GM21447 (cell line): ENCODE measurements at regions not wholly inside any gene's neighbourhood (a gene's known extent, or its start where the extent isn't known, plus 50 kb on each side); places are given as distances from the start of the nearest gene placed in this dataset.
"Not testable (repeated sequence)": the region's sequence is repeated elsewhere in the genome, so short reads cannot be mapped to it uniquely, and the experiment has no call there.

ENCODE experiments used
- ATAC-seq: cut with Tn5 transposase; IDR thresholded peaks from one replicate; pipeline ENCODE4 v1.9.1; 2021; ENCODE audit not compliant: unreplicated experiment

DNA sequence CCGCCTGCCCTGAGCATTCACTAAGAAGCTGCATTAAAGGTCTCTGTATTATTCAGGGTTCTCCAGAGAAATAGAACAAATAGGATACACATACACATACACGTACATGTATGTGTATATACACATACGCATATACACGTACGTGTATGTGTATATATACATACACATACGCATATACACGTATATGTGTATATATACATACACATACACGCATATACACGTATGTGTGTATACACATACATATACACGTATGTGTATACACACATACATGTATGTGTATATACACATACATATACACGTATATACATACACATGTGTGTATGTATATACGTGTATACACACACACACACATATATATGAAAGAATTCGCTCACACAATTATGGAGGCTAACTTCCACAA is 108.9 kb upstream of the BARHL2 start:
- ATAC-seq, result no peak

DNA sequence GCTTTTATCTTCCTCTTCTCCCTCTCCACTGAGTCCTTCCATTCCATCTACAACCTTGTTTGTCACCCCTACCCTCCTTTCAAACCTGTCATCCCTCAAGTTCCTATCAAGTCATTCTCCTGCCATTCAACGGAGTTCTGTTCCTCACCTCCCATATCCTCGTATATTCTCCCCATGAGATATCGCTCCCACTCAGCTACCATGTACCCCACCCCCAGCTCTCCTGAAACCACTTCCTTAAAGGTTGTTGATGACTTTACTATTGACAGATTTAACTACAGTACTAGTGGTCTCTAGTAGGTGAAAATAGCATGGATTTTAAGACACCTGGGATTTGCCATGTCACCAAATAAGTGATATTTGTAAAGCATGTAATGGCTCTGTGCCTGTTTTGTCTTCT is 107.4 kb upstream of the BARHL2 start:
- no peak for ATAC-seq

DNA sequence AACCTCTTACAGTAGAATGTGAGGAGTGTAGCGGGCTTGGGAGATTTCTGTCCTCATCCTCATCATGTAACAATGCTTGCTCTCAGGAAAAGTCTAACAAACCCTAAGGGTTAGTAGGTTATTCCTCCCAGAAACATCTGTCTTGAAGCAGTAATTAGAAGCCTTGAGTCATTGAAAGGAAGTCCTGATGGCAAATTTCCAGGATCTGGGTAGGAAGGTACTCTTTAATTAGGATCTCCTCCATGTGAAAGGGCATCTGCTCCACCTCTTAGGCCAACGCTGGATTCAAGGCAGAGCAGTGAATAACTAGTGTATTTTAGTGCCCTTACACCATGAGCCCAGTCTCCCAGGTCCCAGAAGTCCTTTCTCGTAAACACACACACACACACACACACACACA is 106.6 kb upstream of the BARHL2 start:
- ATAC-seq, result no peak

DNA sequence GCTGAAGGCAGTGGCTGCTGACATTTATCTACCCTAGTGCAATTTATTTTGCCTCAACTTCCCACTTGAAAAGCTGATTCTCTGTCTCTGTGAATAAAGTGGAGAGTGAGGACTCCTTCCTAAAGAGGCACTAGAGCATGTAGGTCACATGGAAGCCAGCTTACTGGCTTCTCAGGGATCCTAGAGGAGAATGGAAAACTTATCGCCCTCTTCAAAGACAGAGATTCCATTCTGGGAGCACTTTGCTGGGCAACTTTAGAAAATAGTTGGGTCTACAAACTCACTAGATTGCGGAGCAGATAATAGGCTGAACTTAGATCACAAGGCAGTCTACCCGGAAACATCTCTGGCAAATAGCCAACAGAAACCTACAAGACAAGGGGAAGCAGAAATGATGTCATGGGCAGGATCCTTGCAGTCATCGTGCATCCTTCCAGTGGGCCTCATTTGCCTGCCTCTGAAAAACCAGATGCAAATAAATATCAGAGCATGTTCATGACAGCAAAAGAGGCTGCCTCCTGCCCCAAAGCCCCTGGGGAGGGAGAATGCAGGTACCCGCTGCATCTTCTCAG is 104.8 kb upstream of the BARHL2 start:
- no peak for ATAC-seq

DNA sequence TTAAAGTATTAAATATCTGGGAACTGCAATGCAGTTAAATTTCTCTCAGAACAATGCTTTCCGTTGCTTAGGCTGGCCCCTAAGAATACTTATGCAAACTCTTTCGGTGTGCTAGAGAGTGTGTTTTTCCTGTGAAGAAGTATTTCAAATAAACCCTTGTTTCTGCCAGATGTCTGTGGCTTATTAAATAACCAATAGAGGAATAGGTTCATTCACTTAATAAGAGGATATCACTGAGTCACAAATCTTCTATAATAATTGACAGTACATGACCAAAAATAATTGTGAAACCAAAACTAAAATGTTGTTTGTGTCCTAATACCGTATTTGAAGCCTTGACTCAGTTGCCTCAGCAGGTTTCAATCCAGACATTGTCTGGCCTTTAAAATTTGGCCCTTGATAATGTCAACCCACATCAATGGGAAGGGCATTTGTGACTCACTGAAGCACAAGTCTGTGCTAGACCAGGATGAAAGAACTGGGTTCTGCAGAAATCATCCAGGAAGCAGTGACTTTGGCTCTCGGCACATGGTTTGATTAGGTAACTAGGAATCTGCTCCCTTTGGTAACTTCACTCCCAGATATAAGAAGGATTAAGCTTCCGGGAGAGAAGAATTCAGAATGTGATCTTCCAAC is 104.2 kb upstream of the BARHL2 start:
- ATAC-seq, result no peak

DNA sequence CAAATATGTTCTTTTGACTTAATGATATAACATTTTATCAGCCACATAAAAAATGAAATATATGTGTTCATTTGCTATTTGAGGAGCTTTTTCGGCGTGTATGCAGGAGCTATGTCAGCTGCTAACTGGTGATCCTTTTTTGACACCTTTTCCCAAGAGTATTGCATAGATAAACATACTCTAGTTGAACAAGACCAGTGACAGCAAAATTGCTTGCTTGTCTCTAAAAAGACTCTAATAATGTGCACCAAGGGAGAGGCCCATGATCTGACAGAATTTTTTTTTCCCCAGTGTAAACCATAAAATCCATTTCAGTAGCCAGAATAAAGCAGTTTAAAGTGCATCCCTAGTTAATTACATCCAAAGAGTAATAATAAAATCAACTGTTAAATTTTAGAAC is 103.6 kb upstream of the BARHL2 start:
- no peak for ATAC-seq

DNA sequence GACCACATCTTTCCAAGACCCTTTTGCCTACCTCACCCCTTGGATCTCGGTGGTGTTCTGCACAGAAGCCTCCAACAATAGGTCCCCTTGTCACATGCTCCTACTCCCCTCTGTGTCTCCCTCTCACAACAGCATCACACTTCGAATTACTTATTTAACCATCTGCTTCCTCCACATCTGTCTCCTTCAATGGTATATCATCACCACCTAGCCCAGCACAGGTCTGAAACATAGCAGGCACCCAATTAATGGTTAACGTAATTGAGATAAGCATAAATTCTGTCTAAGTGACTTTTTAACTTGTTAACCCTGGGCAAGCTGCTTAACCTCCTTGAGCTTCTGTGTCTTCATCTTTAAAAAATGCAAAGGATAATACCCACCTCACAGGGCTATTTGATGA is 100.3 kb upstream of the BARHL2 start:
- no peak for ATAC-seq

DNA sequence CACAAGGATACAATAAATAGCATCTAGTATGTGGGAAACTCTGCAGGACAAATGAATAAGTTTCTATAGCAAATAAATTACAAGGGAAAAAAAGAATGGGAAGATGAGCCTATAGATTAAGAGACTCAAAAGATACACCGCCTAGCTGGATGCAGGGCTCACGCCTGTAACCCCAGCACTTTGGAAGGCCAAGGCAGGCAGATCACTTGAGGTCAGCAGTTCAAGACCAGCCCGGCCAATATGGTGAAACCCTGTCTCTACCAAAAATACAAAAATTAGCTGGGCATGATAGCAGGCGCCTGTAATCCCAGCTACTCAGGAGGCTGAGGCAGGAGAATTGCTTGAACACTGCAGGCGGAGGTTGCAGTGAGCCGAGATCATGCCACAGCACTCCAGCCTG is 95.1 kb upstream of the BARHL2 start:
- ATAC-seq, result not testable (repeated sequence)

DNA sequence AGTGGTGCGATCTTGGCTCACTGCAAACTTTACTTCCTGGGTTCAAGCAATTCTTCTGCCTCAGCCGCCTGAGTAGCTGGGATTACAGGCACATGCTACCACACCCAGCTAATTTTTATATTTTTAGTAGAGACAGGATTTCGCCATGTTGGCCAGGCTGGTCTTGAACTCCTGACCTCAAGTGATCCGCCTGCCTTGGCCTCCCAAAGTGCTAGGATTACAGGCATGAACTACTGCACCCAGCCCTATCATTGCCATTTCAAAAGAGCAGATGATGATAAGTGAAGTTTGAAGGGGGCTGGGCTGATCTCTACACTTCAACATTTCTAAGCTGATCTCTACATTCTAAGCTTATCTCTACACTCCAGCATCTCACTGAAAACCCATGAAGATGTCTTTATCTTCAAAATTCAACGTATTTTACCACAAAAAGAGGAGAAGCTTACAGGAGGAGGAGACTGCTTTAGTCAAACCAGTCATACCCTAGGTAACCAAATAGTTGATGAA is 94.4 kb upstream of the BARHL2 start:
- ATAC-seq, result not testable (repeated sequence)

DNA sequence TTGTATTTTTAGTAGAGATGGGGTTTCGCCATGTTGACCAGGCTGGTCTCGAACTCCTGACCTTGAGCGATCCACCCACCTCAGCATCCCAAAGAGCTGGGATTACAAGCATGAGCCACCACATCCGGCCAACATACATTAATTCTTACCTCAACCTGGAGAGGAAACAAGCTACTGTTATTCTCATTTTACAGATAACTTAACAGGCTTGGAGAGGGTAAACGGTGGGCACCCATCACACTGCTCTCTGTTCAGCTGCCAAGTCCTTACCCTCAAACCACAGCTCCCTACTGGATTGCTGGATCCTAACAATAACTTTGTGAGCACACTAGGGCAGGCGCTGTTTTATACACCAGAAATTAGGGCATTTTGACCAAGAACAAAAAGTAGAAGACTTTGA is 93.6 kb upstream of the BARHL2 start:
- ATAC-seq, result no peak

DNA sequence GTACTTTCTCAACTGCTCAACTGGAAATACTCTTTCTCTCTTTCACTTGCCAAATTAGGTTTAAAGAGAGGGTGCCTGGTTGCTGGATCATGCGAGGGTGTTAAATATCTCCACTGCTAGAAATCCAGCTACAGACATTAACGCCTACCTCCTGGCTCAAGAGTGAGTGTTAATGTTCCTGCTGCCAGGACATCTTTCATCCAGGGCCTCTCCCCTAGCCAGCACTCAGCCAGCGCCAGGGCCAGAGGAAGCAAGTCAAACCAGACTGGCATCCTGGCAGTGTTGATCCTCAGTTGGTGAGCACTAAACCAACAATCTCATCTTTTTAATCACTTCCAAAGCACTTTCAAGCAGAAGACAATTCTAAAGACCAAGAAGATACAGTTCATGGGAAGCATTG is 92.9 kb upstream of the BARHL2 start:
- ATAC-seq, result no peak

DNA sequence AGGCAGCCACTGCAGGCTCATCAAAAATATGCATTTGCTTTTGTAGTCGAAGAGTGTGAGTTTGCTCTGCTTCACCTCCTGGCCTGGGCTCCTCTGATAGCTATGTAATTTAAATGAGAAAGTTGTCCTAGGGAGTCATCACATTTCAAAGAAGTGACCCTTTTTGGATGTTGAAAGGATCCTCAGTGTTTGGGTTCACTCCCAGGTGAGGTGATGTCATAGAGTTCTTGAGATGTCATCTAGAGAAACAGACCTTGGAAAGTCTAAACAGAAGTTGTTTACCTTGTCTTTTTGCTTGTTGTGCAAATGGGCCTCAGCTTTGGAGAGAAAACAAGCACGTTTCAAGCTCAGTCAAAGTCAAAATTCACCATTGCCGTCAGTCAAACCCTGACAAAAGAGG is 92.0 kb upstream of the BARHL2 start:
- ATAC-seq, result no peak

DNA sequence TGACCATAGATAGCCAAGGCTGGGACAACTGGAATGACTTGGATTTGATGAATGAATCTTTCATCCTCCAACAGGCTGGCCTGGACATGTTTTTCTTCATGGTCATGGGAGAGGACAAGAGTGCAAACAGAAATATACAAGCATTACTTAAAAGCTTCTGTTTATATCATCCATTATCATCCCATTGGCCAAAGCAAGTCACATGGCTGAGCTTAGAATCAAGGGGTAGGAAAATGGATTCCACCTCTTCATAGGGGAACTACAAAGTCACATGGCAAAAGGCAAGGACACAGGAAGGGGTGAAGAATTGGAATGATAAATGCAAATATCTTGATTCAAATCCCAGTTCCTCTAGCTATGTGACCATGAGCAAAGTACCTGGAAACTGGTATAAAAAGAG is 90.2 kb upstream of the BARHL2 start:
- ATAC-seq, result no peak

DNA sequence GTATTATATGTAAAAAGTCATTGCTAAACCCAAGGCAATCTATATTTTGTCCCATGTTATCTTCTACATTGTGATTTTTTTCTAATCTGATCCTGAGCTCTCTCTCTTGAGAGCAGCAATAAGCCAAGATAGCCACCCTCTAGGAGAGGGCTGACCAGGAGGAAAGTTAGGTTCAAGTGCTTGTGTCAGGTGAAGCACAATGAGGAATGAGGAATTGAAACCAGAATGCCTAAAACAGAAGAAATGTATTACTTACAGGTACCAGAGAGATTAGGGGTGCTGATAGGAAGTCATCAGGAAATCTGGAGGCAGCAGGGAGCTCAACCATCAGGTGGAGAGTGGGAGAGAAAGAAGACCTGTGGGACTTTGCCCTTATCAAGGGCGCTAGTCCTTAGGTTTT is 85.5 kb upstream of the BARHL2 start:
- ATAC-seq, result no peak

DNA sequence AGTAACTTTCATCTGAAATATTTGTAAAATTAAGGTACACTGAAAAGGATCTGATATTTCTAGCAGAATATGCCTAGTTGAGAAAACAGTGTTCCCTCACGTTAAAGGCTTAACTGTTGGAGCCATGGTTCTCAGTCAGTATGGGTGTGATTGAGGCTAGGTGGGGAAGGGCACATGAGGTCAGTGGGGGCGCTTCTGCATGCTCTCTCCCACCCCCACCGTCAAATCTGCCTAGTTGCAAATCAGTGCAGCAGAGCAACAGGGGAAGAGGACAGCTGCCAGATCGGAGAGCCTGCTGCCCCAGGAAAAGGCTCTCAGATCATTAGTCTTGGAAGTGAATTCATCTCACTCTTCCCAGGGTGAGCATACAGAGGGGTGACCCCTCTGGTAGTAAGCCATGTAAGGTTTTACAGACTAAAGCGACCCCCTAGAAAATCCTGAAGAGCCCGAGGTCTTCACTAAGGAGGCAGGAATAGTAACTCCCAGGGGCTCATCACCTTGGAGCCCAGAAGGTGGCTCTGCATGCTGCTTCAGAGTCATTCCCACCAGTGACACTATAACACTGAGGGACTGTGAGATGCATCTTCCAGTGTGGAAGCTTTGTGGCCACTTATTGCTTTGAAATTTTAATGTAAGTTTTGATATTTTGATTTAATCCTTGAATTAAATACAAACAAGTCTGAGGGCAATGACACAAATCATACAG is 83.1 kb upstream of the BARHL2 start:
- no peak for ATAC-seq

DNA sequence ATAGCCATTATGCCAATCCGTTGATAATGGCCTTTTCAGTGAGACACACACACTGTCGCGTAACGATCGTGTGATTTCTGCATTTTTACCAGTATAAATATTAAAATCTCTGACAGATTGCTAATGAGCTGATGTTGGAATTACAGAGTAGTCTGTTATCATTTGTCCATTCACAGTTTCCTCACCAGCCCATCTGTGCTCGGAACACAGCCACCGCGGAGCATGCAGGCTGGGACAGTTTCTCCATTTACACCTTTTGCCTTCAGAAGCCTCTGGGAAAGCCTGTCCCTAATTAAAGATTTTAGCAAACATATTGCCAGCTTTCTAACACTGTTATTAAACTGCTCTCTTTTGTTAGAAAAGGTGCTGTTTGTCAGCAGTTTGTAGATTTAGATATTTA is 82.2 kb upstream of the BARHL2 start:
- ATAC-seq, result no peak

DNA sequence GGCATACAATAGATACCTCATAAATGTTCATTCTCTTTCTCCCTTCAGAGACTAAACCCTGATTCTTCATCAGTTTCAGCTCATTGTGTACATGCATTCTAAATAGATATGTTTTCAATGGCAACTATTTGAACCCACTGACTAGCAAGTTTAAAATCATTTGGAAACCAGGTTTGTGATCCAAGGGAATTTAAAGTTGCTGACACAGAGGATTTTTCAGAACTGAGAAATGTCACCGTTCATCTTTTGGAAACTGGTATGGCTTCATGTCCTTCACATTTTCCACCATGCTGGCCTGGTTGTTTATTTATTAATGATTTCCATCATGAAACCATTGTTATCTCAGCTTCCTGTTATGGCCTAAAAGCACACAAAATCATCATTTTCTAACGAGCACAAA is 81.8 kb upstream of the BARHL2 start:
- ATAC-seq, result no peak

DNA sequence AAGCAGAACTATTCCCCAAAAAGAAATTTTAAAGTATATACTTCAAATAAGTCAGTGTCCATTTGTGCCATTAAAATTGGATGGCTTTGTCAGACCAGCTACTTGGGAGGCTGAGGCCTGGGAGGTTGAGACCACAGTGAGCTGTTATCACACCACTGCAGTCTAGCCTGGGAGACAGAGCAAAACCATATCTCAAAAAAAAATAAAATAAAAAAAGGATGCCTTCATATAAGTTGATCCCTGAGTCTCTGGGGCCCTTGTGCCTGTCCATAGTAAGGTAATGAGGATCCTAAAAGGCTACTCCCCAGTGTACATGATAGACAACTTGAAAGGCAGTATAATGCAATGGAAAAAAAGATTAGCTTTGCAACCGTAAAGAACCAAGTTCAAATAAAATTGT is 81.2 kb upstream of the BARHL2 start:
- no peak for ATAC-seq

DNA sequence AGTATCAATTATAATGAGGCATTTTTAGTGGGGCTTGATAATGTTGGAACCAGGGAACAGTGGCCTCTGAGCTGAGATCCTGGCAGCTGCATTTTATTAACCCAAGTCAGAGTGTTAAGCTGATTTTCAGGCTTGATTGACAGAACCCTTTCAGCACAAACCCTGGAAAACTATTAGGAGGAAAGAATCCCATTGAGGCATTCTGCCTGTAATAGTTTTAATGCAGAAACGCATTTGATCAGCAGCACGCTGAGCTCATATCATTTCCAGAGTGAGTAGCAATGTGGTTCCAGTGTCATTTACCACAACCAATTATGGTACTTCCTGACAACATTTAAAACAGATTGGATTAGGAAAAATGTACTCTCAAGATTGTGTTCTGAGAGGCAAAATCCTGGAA is 78.3 kb upstream of the BARHL2 start:
- ATAC-seq, result no peak

DNA sequence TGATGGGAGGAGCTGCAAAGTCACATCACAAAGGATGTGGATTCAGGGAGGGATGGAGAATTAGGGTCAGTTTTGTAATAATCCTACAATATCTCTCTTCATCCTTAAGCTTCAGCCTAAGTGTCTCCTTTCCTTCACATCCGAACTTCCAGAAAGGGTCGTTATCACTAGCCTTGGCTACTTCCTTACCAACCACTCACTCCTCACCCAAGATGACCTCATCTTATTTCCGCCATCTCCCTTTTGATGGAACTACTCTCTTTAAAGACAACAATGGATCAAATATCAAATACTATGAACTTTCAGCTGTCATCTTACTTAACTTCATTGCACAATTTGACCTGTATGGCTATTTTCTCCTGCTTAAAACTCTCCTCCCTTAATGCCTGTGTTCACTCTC is 69.6 kb upstream of the BARHL2 start:
- ATAC-seq, result no peak

DNA sequence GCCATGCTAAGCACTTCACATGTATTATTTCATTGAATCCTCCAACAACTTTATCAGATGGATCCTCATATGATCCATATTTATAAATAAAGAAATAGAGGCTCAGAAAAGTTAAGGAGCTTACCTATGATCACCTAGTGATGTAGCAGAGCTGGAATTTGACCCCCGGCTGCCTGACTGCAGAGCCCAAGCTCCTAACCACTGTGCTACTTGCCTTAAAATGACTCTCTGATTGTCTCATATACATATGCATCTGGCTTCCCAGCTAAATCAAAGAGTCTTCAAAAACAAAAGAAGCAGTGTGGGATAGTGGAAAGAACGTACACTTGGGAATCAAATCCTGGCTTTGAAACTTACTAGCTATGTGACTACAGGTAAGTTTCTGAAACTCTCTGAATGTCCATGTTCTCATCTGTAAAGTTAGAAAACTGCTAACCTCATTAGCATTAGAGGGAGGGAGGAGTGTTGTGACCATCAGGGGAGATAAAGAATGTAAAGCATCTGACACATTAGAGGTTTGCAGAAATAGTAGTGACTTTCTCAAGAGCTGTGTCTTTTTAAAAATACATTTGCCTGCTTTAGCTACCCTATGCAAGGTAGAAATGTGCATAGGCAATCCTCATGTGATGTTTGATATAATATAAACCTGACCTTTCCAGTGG is 67.2 kb upstream of the BARHL2 start:
- no peak for ATAC-seq

DNA sequence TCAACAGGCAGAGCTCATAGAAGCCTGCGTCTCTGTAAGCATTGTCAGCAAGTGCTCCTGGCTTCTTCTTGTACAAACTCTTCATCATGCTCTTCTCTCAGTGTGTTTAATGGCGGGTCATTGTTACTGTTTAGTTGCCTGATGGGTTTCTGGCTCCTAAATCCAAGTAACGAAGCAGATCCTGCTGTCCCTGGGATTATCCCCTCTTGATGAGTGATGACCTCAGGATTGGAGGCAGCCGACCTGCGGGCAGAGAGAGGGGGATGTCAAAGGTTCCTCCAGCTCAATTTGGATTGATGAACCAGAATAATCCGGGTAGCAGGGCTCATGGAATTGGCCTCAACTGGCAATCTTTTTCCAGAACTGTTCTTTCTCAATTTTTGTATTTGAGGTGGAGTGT is 66.1 kb upstream of the BARHL2 start:
- no peak for ATAC-seq
